PC-9 (cell line): ENCODE measurements at regions not wholly inside any gene's neighbourhood (a gene's known extent, or its start where the extent isn't known, plus 50 kb on each side); places are given as distances from the start of the nearest gene placed in this dataset.

Experiments
- BruUV-seq: library from RNA; stranded (reverse); fragments of 400-500 nt; replicated peaks from 2 replicates; lab custom pipeline; 2021; lab: Mats Ljungman, UMichigan
- CTCF ChIA-PET: fragments of 300-600 bp; sonication (Branson Sonifier 250); formaldehyde crosslinking; loops from one replicate; lab custom pipeline; 2022; ENCODE audit warnings: antibody characterized with exemption; lab: Charles Lee
- POLR2A ChIA-PET: fragments of 300-600 bp; sonication (Branson Sonifier 250); formaldehyde crosslinking; loops from one replicate; lab custom pipeline; 2022; ENCODE audit warnings: antibody characterized with exemption; ENCODE audit not compliant: unreplicated experiment; lab: Charles Lee
- DNase-seq, 2 experiments: peaks; one replicate each; pipeline versions ENCODE4 v3.0.0 to v3.0.0-alpha.2; 2015 to 2022; ENCODE audit warnings: mixed read lengths in 1 of 2
- H2AFZ ChIP-seq: fragments of 200-600 bp; sonication (generic); 2 replicates; pipeline ENCODE4 v1.8.1; 2017; ENCODE audit warnings: antibody characterized with exemption
- H3F3A ChIP-seq: fragments of 200-600 bp; sonication (generic); 2 replicates; pipeline ENCODE4 v1.8.1; 2017; ENCODE audit warnings: antibody characterized with exemption, mild to moderate bottlenecking, low read depth; ENCODE audit not compliant: insufficient read depth
- H3K27ac ChIP-seq: fragments of 200-600 bp; sonication (generic); 2 replicates; pipeline ENCODE4 v1.6.1; 2016; ENCODE audit warnings: mixed run types
- H3K27me3 ChIP-seq: fragments of 200-600 bp; sonication (generic); 2 replicates; pipeline ENCODE4 v1.6.1; 2016; ENCODE audit warnings: low read depth, mixed run types; ENCODE audit not compliant: insufficient read depth
- H3K36me3 ChIP-seq: fragments of 200-600 bp; sonication (generic); 2 replicates; pipeline ENCODE4 v1.6.1; 2016; ENCODE audit warnings: low read depth, mixed run types
- H3K4me1 ChIP-seq: fragments of 200-600 bp; sonication (generic); replicated peaks from 2 replicates; pipeline ENCODE4 v1.6.1; 2016; ENCODE audit warnings: mixed run types; ENCODE audit not compliant: insufficient read depth
- H3K4me2 ChIP-seq: fragments of 200-600 bp; sonication (generic); 2 replicates; pipeline ENCODE4 v1.6.1; 2017; ENCODE audit warnings: mixed run types
- H3K4me3 ChIP-seq: fragments of 200-600 bp; sonication (generic); 2 replicates; pipeline ENCODE4 v1.6.1; 2016; ENCODE audit warnings: mixed run types
- H3K79me2 ChIP-seq: fragments of 200-600 bp; sonication (generic); 2 replicates; pipeline ENCODE4 v1.6.1; 2017; ENCODE audit warnings: low read depth, mixed run types
- H3K9me2 ChIP-seq: fragments of 200-600 bp; sonication (generic); 2 replicates; pipeline ENCODE4 v1.8.1; 2017; ENCODE audit warnings: mild to moderate bottlenecking; ENCODE audit not compliant: insufficient read depth
- H3K9me3 ChIP-seq: fragments of 200-600 bp; sonication (generic); 2 replicates; pipeline ENCODE4 v1.8.1; 2016; ENCODE audit warnings: low read depth; ENCODE audit not compliant: insufficient read depth
- H4K20me1 ChIP-seq: fragments of 200-600 bp; sonication (generic); 2 replicates; pipeline ENCODE4 v1.8.1; 2017; ENCODE audit not compliant: insufficient read depth
- CTCF ChIP-seq: fragments of 200-600 bp; sonication (generic); conservative IDR thresholded peaks from 2 replicates; pipeline ENCODE4 v1.6.1; 2017; ENCODE audit warnings: mixed run types, antibody characterized with exemption, mild to moderate bottlenecking, moderate library complexity
- EZH2 ChIP-seq: fragments of 200-600 bp; sonication (generic); IDR thresholded peaks from 2 replicates; pipeline ENCODE4 v1.8.0; 2017; ENCODE audit warnings: antibody characterized with exemption, low read depth
- intact Hi-C: fragments of 100-400 bp; cut with micrococcal nuclease; formaldehyde crosslinking; loops from one replicate; pipeline ENCODE4 v1.10.0; 2022; ENCODE audit not compliant: unreplicated experiment

- no peaks in the 10 kb centered on the region for H4K20me1 ChIP-seq
- 0 out of 2 replicates have a peak, but pooled peaks cover 5% of the 10 kb centered on the region for H3K9me2 ChIP-seq
- TF ChIP-seq EZH2 (no peak), CTCF (no peak)
- H3K79me2 ChIP-seq = no peaks in the 10 kb centered on the region
- H3K27me3 ChIP-seq = no peaks in the 10 kb centered on the region
- no peak overlapping the region for H3K4me3 ChIP-seq
- H3K4me2 ChIP-seq = no peak overlapping the region
- CTCF ChIA-PET = no interaction called here
- BruUV-seq = no TSS peak
- POLR2A ChIA-PET = no interaction called here
- H3K4me1 ChIP-seq = no peaks in the 10 kb centered on the region
- intact Hi-C loops = no loop called here
- no peak for DNase-seq
- H3K9me3 ChIP-seq = no peaks in the 10 kb centered on the region
- H3K27ac ChIP-seq = no peak overlapping the region
- H2AFZ ChIP-seq = no peak overlapping the region
- H3F3A ChIP-seq = no peaks in the 10 kb centered on the region; the same call in 1 of the 2 replicates
- H3K36me3 ChIP-seq = no peaks in the 10 kb centered on the region
Measured at GRCh38 chr13:105008604-105009003, 1526.9 kb downstream of the EFNB2 start.

GRCh38 chr13:105007166-105007808 lies 1528.2 kb downstream of the EFNB2 start:
- no peaks in the 10 kb centered on the region; the same call in 1 of the 2 replicates for H3F3A ChIP-seq
- DNase-seq = no peak

GRCh38 chr13:104996022-104996421 lies 1539.4 kb downstream of the EFNB2 start:
- TF ChIP-seq EZH2 = no peak
- no peak for TF ChIP-seq CTCF
- Histone ChIP-seq H3K36me3 (no peaks in the 10 kb centered on the region), H3K4me2 (no peak overlapping the region), H3K4me3 (no peak overlapping the region), H3K4me1 (no peaks in the 10 kb centered on the region), H3K79me2 (no peaks in the 10 kb centered on the region), H3K9me2 (no peaks in the 10 kb centered on the region), H3K27me3 (no peaks in the 10 kb centered on the region), H3F3A (no peaks in the 10 kb centered on the region), H3K27ac (no peak overlapping the region), H2AFZ (no peak overlapping the region), H3K9me3 (no peaks in the 10 kb centered on the region), H4K20me1 (no peaks in the 10 kb centered on the region)
- BruUV-seq = no TSS peak
- DNase-seq = no peak
- ChIA-PET CTCF (no interaction called here), POLR2A (no interaction called here)
- intact Hi-C loops = no loop called here

More at GRCh38 chr13:105007166-105007808, 1528.2 kb downstream of the EFNB2 start:
- Histone ChIP-seq H3K79me2 (no peaks in the 10 kb centered on the region), H3K9me2 (0 out of 2 replicates have a peak, but pooled peaks cover 5% of the 10 kb centered on the region), H3K27ac (no peak overlapping the region), H3K36me3 (no peaks in the 10 kb centered on the region), H3K9me3 (no peaks in the 10 kb centered on the region), H3K4me1 (no peaks in the 10 kb centered on the region), H3K4me2 (no peak overlapping the region), H4K20me1 (no peaks in the 10 kb centered on the region), H3K27me3 (no peaks in the 10 kb centered on the region), H2AFZ (no peak overlapping the region), H3K4me3 (no peak overlapping the region)
- TF ChIP-seq CTCF (no peak), EZH2 (no peak)
- CTCF ChIA-PET = no interaction called here
- BruUV-seq = no TSS peak
- intact Hi-C loops = no loop called here
- POLR2A ChIA-PET = no interaction called here
